DND-41 (cell line): ENCODE measurements at regions not wholly inside any gene's neighbourhood (a gene's known extent, or its start where the extent isn't known, plus 50 kb on each side); places are given as distances from the start of the nearest gene placed in this dataset.

Experiments
- ATAC-seq: fragments of 200-7000 bp; cut with Tn5 transposase; 3 replicates; pipeline ENCODE4 v1.9.1; 2021; ENCODE audit warnings: low read depth; ENCODE audit not compliant: insufficient read depth
- DNase-seq: peaks from one replicate; pipeline ENCODE4 v3.0.0-alpha.2; 2020
- H2AFZ ChIP-seq: 2 replicates; pipeline ENCODE4 v1.6.0; 2012; ENCODE audit warnings: low read depth, low read length
- H3K27ac ChIP-seq: 2 replicates; pipeline ENCODE4 v1.5.1; 2012; ENCODE audit warnings: low read length, inconsistent platforms
- H3K27me3 ChIP-seq: fragments of 200-600 bp; sonication (generic); 2 replicates; pipeline ENCODE4 v1.6.0; 2012; ENCODE audit warnings: low read length, mild to moderate bottlenecking, inconsistent platforms; ENCODE audit not compliant: insufficient read depth, poor library complexity
- H3K36me3 ChIP-seq: 2 replicates; pipeline ENCODE4 v1.5.1; 2012; ENCODE audit warnings: low read length, inconsistent platforms; ENCODE audit not compliant: insufficient read depth
- H3K4me1 ChIP-seq: 2 replicates; pipeline ENCODE4 v1.5.1; 2012; ENCODE audit warnings: mild to moderate bottlenecking, low read length; ENCODE audit not compliant: insufficient read depth
- H3K4me2 ChIP-seq: 2 replicates; pipeline ENCODE4 v1.6.0; 2012; ENCODE audit warnings: mild to moderate bottlenecking, moderate library complexity, low read length, inconsistent platforms; ENCODE audit not compliant: insufficient read depth
- H3K4me3 ChIP-seq, 2 experiments: fragments of 200-600 bp in 1 of 2; shearing (Covaris generic) in 1 of 2; 2 replicates each; pipeline ENCODE4 v1.5.1; 2012 to 2016; ENCODE audit warnings: inconsistent platforms in 2 of 2, low read length in 2 of 2, mild to moderate bottlenecking in 2 of 2, low read depth in 1 of 2, moderate library complexity in 1 of 2
- H3K79me2 ChIP-seq: 2 replicates; pipeline ENCODE4 v1.6.0; 2012; ENCODE audit warnings: low read length, inconsistent platforms; ENCODE audit not compliant: insufficient read depth
- H3K9ac ChIP-seq: 2 replicates; pipeline ENCODE4 v1.6.0; 2012; ENCODE audit warnings: low read depth, mild to moderate bottlenecking, inconsistent platforms, low read length, moderate library complexity
- H3K9me3 ChIP-seq: 2 replicates; pipeline ENCODE4 v1.5.1; 2012; ENCODE audit warnings: low read length, moderate library complexity, mild to moderate bottlenecking, inconsistent platforms; ENCODE audit not compliant: insufficient read depth, severe bottlenecking
- H4K20me1 ChIP-seq: 2 replicates; pipeline ENCODE4 v1.6.0; 2012; ENCODE audit warnings: low read length; ENCODE audit not compliant: insufficient read depth
- CTCF ChIP-seq: IDR thresholded peaks from 2 replicates; pipeline ENCODE4 v1.5.1; 2012; ENCODE audit warnings: borderline replicate concordance, low read length, moderate library complexity, mild to moderate bottlenecking; ENCODE audit not compliant: poor library complexity, severe bottlenecking; ENCODE audit errors: extremely low read depth
- EZH2 ChIP-seq: IDR thresholded peaks from 3 replicates; pipeline ENCODE4 v1.6.1; 2012; ENCODE audit warnings: borderline replicate concordance, low read depth, mild to moderate bottlenecking, moderate library complexity, low read length, inconsistent platforms; ENCODE audit not compliant: severe bottlenecking

GRCh38 chr7:115146148-115146547 is 224.3 kb downstream of the MDFIC start:
- no peaks in the 10 kb centered on the region for H3K79me2 ChIP-seq
- H3K4me2 ChIP-seq, result no peak overlapping the region
- no peak overlapping the region for H3K27ac ChIP-seq
- no peak overlapping the region for H3K4me3 ChIP-seq
- H4K20me1 ChIP-seq, result no peaks in the 10 kb centered on the region
- H3K9ac ChIP-seq, result no peak overlapping the region
- no peak for TF ChIP-seq EZH2
- TF ChIP-seq CTCF, result no peak
- DNase-seq (no peak), ATAC-seq (no peak)
- no peaks in the 10 kb centered on the region for H3K4me1 ChIP-seq
- H3K9me3 ChIP-seq, result peaks cover 6% of the 10 kb centered on the region
- no peaks in the 10 kb centered on the region for H3K36me3 ChIP-seq
- H2AFZ ChIP-seq, result no peak overlapping the region
- no peaks in the 10 kb centered on the region for H3K27me3 ChIP-seq

GRCh38 chr7:115145512-115145911 is 223.6 kb downstream of the MDFIC start:
- no peaks in the 10 kb centered on the region for H3K4me1 ChIP-seq

GRCh38 chr7:115137816-115138215 is 215.9 kb downstream of the MDFIC start:
- H3K79me2 ChIP-seq, result no peaks in the 10 kb centered on the region

More at GRCh38 chr7:115145512-115145911, 223.6 kb downstream of the MDFIC start:
- DNase-seq, result no peak
- no peak for ATAC-seq
- Histone ChIP-seq H3K4me3 (no peak overlapping the region), H3K9ac (no peak overlapping the region), H3K36me3 (no peaks in the 10 kb centered on the region), H3K79me2 (no peaks in the 10 kb centered on the region), H3K9me3 (peaks cover 6% of the 10 kb centered on the region), H4K20me1 (no peaks in the 10 kb centered on the region), H3K4me2 (no peak overlapping the region), H2AFZ (no peak overlapping the region), H3K27me3 (no peaks in the 10 kb centered on the region), H3K27ac (no peak overlapping the region)
- TF ChIP-seq EZH2 (no peak), CTCF (no peak)

More at GRCh38 chr7:115137816-115138215, 215.9 kb downstream of the MDFIC start:
- no peak overlapping the region for H3K9ac ChIP-seq
- TF ChIP-seq CTCF, result no peak
- TF ChIP-seq EZH2, result no peak
- H3K36me3 ChIP-seq, result no peaks in the 10 kb centered on the region
- no peak overlapping the region for H3K4me3 ChIP-seq
- H3K4me1 ChIP-seq, result peaks cover 17% of the 10 kb centered on the region
- no peaks in the 10 kb centered on the region for H3K9me3 ChIP-seq
- no peak for DNase-seq
- H3K4me2 ChIP-seq, result no peak overlapping the region
- no peak overlapping the region for H2AFZ ChIP-seq
- no peaks in the 10 kb centered on the region for H4K20me1 ChIP-seq
- no peak overlapping the region for H3K27ac ChIP-seq
- no peak for ATAC-seq
- H3K27me3 ChIP-seq, result no peaks in the 10 kb centered on the region
